GM19035 (cell line): ENCODE measurements at regions not wholly inside any gene's neighbourhood (a gene's known extent, or its start where the extent isn't known, plus 50 kb on each side); places are given as distances from the start of the nearest gene placed in this dataset.

Experiments used
- ATAC-seq: cut with Tn5 transposase; IDR thresholded peaks from one replicate; pipeline ENCODE4 v1.9.1; 2021; ENCODE audit not compliant: unreplicated experiment

DNA sequence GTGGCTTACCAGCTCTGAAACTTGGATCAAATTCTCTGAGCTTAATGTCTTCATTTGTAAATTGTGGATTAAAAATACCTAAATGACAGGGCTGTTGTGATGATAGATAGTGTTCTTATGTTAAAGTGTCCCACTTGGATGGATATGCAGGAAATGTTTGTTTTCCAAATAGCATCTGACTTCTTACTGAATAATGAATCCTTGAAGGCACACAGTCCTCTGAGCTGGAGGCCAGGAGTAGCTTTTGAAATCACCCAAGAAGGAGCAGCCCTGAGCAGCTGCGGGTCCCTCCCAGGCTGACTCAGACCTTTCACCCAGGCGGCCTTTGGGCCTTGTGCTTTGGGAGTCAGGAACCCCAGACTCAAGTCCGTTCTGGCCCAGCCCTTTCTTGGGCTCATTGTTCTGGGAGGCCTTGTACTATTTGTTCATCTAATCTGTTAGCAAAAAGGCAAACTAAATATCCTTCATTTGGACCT lies 173.0 kb upstream of the GATA6 start:
- no peak for ATAC-seq

DNA sequence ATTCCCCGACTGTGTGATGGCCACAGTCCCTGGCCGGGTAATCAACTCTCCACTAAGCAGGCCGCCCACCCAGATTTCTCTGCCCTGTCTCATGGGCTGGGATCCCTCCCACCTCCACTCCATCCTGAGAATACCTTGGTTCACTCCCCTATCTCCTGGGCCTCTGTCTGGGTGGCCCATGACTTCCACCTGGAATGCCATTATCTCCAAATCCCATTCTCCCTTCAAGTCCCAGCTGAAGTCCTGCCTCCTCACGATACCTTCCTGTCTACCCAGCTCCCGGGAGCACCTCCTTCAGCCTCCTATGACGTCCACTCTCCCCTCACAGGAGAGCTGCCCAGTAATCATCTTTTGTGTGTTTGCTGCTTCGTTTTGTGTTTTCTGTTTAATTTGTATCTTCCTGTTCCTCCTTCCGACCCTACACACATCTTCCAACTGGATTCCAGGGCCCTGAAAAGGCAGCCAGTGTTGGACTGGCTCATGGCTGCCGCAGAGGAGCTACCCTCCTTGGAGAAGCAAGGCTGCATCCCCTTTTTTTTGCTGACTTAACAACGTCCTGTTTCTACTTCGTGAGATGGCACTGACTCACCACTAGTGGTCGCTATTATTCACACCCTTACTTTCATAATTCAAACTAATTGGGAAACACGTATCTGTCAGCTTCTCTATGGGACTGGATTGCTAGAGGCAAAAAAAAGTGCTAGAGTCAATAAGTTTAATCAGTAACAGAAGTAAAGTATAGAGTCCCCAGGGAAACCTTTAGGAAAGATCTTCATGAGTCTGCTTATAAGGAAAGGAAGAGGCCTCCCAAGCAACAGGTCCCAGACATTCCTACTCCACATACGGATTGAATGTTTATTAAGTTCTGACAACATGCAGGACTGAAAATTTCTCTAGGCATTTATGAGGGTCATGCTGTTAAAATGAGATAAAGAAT lies 171.9 kb upstream of the GATA6 start:
- ATAC-seq = peak; percentile 58

DNA sequence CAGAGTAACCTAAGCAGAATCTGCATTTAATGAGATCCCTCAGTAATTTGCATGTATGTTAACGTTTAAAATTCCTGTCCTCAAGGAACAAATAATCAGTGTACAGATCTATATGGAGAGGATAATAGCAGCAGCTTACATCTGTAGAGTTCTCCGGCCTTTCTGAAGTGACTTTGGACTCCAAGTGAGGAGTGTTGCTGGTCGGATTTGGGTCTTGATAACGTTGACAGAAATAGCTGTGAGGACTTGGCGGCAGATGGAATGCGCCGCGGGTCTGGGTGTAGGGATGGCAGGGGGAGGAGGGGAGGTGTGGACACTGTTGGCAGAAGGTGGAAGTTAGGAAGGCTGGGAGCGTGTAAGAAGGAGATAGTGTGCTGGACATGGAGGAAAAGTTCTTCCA lies 170.9 kb upstream of the GATA6 start:
- ATAC-seq = no peak

DNA sequence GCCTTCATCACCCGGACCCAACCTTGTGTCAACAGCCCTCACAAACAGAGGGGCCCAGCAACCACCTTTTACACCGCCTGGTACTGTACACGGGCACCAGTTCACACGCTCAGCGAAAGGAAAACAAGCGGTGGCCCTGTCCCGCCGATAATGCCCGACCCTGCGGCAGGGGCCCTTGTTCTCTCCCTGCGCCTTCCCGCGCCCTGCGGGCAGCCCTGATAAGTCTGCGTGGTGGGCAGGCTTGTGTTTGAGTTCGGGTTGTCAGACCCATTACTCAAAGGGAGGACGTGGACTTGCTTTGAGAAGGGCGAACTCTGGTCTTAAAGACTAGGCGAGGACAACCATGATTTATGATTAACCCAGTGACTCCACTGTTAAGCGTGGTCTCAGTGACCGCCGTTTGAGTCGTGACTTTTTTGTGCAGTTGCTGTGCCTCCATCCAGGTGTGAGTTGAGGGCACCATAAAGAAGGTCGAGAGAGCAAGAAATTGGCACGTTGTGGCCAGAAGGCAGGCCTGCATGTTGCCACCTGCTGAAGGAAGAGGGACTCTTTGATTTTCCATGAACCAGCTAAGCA lies 167.4 kb upstream of the GATA6 start:
- ATAC-seq = no peak

DNA sequence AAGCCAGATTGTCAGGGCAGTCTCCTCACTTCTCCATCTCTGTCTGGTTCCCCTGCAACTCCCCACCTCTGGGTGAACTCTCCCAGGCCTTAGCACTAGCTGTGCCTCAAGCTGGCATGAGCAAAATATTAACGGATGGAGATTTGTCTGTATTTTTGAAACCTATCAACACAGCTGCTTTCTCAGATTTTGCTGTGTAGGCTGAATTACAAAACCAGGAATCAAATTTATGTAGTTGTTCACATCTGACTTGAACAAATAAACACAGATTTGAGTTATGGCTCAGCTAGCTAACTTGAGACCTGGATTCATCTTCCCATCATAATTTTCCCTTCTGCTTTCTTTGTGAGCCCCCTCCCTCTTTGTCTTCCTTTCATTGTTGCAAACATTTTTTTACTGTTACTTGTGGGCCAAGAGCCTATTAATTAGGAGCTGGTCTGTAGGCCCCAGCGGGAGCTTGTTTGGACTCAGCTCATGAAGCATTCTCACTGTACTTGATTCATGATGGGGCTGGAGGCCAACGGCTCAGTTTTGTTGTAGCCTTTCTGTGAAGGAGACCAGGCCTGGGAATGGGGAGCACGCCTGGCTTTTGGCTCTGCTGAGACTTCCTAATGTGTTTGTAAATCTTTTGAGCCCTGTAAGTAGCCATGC lies 164.1 kb upstream of the GATA6 start:
- ATAC-seq = no peak

DNA sequence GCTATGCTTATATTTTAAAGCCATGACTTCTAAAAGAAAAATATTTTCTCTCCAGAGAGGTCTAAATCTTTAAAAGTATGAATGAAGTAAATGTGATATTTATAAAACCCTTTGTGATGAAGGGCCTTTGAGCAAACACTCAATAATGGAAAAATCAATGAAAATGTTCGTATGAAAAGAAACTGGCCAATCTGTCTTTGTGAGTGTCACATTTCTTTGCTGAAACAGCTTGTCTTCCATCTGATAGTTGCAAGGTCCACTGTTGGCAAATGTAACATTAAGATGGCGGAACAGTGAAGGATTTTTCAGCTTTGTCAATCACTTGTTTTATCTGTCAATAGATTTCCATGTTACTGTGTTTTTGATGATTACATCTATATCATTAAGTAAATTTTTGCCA lies 162.9 kb upstream of the GATA6 start:
- no peak for ATAC-seq

DNA sequence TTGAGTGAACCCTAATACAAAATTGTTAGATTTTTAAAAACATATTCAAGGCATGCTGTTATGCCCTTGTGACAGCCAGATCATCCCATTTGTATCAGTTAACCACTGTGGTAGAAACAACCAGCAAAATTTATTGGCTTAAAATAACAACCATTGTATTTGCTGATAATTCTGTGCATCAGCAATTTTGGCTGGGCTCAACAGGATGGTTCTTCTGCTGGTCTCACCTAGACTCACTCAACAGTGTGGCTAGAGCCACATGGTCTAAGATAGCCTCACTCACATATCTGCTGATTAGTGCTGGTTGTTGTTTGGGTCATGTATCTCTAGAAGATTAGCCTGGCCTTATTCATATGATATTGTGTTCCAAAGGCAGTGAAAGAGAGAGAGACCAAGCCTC lies 160.1 kb upstream of the GATA6 start:
- no peak for ATAC-seq

DNA sequence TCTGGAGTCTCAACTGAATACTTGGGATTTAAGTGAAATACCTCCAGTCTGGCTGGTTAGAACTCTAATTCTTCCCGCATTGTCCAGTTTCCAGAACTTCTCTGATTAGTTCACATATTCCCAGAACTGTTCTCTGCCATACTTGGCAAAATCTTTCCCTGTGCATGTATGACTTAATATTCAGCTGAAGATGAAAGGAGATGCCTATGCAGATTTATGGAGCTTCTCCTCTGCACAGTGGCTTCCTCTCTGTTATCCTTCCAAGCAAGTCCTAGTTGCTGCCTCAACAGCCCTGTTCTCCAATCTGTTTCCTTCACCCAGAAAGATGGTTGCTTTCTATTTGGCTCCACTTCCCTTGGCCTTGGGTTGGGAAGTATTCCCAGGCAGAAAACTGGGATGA lies 155.4 kb upstream of the GATA6 start:
- no peak for ATAC-seq

DNA sequence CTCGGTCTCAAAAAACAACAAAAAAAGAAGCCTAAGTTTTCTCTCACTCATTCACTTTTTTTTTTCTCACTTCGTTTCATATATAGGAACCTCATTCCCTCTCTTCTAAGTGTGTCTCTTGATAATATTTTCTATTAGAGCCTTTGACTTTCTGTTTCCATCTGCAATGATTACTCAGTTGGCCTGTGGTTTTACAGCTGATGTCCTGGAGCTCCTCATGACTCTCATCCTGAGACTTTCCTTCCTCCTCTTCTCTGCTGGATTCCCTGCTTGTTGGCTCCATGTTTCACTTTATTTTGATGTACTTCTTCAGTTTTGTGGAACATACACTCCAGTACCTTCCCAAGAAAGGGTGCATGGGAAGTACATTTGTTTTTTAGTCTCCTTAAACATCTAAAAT lies 154.2 kb upstream of the GATA6 start:
- ATAC-seq = no peak

DNA sequence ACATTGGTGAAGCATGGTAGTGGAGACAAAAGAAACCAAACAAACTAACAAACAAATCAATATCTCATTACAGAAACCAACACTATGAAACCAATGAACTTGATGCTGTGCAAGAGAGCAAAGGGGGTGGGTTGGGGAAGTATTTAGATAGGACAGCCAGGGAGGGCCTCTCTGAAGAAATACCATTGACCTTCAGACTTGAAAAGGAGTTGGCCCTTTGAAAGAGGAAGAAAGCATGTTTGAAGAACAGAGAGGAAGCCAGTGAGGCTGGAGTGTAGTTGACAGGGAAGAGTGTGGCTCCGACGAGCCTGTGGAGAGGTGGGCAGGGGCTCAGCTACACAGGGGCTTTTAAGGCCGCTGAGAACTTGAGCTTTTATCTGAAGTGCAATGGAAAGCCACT lies 151.0 kb upstream of the GATA6 start:
- no peak for ATAC-seq

DNA sequence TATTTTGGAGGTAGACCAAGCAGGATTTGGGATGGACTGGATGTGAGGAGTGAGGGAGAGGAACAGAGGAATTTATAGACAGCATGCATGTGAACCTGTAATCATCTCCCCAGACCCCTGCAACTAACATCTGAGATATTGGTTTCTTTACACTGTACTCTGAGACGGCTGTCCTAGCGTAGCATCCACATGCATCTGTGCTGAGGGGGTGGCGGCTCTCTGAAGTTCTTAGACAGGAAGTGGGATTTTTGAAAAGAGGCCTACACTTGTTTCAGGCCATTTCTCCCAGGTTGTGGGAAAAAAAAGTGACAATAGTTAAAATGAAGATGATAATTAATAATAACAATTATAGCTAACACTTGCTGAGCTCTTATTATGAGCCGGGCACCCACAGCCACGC lies 150.2 kb upstream of the GATA6 start:
- ATAC-seq = no peak

DNA sequence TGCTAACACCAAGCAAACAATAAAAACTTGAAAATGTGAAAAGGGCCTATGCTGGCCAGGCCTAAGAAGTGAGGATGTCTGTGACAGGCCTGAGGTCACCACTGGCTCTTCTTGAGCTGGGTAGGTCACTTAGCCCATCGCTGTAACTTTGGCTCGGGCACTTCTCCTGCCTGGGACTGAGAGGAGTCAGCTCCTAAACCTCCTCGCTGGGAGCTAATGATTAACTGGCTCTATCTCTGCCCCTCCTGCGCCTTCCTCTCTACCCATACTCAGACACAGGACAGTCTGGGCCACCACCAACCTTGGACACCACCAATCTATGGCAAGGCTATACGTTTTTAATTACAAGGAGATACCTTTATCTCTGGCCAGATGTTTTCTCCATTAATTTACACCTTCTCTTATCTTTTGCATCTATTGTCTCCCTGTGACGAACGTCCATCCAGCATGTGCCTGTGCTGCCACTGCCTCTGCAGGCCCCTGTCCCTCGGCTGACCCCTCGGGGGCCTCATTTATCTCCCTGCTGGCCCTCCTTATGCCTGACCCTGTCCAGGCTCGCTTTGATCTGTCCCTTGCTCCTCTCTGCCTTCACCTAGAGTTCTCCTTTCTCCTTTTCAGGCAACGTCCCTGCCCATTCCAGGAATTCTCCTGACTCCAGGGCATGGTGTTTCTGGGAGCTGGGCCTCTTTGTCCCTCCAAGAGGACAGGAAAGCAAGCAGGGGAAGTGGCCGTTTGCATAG lies 149.1 kb upstream of the GATA6 start:
- ATAC-seq = no peak

DNA sequence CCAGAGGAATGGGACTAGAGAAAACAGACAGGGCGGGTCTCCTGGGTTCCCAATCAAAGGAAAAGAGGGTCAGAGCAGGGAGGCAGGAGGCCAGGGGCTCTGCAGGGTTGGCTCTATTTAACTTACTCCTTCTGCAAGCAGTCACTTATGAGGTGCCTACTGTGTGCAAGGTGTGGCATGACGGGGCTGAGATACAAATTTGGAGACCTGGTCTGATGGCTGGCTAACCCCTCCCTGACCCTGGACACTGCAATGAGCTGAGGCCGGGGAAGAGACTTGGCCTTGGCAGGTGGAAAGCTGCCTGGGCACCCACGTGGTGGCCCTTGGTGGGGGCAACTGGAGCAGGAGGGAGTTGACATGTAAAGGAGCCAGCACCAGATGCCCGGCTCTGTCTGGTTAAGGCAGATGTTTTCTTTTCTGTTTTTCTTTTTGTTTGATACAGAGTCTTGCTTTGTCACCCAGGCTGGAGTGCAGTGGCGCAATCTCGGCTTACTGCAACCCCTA lies 148.5 kb upstream of the GATA6 start:
- no peak for ATAC-seq

DNA sequence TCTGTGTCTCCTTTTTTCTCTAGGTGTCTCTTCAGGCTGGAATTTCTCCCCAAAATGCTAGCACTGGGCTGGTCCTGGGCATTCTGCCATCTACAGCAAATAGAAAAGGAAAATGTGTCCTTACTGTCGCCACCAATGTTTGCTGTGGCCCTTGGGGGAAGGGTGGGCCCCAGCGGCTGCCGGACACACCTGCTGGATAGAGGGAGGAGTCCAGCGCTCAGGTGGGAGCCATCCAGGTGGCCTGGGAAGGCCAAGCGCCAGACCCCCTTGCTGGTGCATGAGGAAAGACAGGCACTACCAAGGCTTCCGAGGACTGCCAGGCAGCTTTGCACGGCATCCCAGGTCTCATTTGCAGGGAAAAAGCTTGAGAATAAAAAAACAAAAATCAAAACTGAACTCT lies 147.7 kb upstream of the GATA6 start:
- no peak for ATAC-seq

DNA sequence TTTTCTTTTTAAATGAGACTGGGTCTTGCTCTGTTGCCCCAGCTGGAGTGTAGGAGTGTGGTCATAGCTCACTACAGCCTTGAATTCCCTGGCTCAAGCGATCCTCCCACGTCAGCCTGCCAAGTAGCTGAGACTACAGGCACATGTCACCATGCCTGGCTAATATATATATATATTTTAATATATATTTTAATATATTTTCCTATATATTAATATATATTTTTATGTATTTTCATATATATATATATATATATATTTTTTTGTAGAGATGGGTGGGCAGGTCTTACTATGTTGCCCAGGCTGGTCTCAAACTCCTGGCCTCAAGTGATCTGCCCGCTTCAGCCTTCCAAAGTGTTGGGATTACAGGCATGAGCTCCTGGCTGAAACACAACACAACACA lies 144.5 kb upstream of the GATA6 start:
- no peak for ATAC-seq

DNA sequence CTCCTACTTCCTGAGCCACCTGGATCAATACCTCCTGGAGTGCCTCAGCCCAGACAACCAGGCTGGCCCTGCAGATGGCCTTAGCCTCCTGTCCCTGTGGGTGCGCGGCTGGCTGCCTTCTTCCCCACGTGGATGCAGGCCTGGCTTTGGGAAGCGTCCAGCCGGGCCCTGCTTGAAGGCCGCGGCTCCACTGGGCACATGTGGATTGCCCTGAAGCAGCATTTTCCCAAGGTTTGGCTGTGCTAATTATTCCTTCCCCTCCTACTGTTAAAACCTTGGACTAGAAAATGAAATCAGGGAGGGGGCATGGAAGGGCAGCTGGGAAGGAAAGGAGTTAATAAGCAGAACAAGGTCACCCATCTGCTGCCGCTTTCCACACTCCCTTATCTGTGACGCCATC lies 143.0 kb upstream of the GATA6 start:
- ATAC-seq = no peak

DNA sequence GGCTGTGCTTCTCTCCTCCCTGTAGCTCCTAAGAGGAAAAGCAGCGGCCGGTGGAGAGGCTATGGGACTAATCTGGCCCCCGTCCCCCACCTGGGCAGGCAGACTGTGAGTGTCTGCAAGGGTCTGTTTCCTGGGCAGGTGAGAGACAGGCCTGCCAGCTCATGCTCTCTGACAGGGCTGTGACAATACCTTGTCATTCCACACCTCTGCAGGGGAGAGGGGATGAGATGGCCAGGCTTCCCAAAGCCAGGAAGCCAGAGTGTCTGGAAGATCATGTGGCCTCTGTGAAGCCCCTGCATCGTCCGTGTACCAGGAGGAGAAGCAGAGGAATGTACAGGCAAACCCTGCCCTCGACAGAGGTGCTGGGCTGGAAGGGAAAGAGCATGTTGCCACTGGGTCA lies 142.5 kb upstream of the GATA6 start:
- no peak for ATAC-seq

DNA sequence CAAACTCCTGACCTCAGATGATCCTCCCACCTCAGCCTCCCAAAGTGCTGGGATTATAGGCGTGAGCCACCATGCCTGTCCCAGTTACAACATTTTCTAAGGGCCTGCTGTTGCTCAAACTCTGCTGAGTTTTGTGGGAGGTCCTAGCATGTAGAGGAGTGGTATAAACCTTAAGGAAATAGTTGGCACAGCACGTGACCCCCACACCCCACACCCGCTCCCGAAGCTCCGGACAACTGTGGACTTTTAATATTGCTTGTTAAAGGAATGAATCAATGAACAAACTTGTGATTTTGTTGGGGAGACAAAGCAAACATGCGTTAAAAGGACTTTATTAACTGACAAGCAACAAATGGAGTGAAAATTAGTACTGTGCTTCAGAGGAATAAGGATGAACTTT lies 137.8 kb upstream of the GATA6 start:
- no peak for ATAC-seq

DNA sequence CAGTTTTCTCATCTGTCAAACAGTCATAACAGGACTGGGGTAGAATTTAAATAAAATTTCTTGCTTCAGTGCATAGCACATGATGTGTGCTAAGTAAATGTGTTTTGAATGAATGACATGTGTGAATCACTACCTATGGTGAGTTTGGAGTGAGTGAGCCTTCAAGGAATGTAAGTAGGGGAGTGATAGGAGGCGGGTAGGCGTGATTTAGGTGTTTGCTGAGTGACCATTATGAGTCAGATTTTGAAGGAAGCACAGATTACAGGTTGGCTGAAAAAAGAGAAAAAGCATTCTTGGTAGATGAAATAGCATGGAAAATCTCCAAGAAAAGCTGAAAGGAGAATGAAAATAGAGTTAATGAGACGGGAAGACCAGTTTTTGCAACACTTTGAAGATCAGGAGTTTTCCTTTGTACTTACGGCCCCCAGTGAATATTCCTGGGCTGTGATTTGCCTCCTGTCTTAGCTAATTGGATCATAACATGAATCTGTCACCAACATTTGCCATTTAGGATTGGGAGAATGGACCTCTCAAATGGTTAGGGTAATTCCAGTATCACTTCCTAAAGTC lies 136.9 kb upstream of the GATA6 start:
- ATAC-seq = no peak

DNA sequence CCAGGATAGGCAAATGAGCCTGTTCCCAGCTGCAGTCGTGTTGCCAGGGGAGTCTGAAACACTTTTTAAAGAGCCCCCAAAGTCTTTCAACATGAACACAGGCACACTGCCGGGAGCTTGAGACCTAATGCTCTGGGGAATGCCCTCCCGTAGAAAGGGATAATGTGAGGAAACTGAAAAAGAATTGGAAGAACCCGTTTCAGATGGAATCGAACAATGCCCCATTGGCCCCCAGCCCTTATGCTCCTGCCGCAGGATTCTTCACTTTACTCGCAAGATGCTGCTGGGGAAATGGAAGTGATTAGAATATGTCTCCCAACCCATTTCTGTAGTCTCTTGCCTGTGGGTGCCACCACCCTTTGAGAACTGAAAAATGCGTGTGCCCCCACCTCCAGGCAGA lies 136.3 kb upstream of the GATA6 start:
- ATAC-seq = no peak

DNA sequence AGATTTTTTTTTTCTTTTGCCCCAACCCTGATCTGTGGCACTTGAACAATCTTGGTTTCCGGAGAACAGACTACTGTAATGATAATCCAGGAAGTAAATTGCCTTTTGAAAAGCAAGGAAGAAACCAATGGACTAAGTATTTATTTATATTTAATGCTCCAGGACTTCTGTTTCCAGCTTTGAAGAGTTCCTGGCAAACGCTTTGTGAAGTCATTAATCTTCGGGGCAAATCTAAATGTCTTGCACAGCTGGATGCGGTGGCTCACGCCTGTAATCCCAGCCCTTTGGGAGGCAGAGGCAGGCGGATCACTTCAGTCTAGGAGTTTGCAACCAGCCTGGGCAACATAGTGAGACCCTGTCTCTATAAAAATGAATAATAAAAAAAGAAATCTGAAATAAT lies 135.1 kb upstream of the GATA6 start:
- ATAC-seq = no peak
